Occipital lobe (tissue), 1 donor: ENCODE measurements at regions not wholly inside any gene's neighbourhood (a gene's known extent, or its start where the extent isn't known, plus 50 kb on each side); places are given as distances from the start of the nearest gene placed in this dataset.
"Not testable (repeated sequence)": the region's sequence is repeated elsewhere in the genome, so short reads cannot be mapped to it uniquely, and the experiment has no call there.

Experiments used
- DNase-seq: peaks from one replicate; lab custom pipeline; 2025; lab: John Stamatoyannopoulos, UW

DNA sequence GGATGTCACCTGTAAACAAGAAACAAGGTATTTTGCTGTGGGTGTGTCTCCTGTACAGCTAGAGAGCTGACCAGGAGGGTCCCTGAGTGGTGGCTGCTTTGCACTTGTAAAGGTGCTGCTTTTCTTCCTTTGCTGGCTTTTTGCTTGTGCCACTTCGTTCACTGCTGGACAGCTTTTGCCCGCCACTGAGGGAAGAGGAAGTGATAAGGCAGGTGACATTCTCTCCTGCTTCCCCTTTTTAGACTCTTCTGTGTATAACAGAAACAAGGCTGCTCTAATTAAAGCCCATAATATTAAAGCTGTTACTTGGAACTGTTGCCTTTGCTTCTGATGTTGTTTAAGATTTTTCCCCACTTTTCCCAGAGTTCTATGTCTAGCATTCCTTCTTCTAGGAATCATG lies 218.6 kb upstream of the TSPY4 start:
- no peak for DNase-seq

DNA sequence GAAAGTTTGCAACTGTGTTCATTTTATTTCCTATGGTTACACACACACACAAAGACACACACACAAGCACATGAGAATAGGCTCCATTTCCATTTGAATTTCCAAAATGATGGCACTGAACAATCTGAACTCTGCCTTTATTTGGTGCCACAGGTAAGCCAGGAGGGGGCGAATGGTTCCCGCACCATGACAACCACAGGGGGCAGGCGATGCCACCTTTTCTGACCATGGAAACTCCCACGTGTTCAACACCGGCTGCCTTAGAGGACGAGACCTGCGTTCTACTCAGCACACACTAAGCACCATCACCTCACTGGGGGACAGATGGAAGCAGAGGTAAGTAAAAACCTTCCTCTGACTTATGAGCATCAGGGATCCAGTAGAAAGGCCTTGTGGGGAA lies 212.6 kb upstream of the TSPY4 start:
- no peak for DNase-seq

DNA sequence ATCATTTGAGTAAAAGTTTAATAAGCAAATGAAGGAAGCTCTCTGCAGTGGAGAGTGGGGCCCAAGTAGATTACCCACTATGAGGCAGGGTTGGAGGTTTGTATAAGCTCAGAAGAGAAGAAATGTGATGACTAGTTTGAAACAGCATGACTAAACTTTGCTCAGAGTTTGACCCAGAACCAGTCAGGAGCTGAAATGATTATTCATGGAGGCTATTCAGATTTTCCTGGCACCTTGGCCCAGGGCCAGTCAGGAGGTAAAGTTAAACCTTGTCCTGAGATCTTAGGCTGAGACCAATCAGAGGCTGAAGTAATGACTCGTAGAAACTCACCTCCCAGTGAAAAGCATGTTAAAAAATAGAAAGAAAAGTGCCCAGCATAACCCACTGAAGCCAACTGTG lies 210.7 kb upstream of the TSPY4 start:
- DNase-seq, result no peak

DNA sequence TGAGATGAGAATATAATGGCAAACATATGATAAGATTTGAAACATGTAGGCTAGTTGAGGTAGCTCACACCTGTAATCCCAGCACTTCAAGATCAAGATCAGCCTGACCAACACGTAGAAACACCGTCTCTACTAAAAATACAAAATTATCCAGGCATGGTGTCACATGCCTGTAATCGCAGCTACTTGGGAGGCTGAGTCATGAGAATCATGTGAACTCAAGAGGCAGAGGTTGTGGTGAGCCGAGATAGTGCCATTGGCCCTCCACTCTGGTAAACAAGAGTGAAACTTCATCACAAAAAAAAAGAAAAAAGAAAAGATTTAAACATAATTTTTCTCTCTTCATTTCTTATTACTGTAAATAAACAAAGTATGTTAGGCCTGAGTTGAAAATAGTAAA lies 193.9 kb upstream of the TSPY4 start:
- not testable (repeated sequence) for DNase-seq

DNA sequence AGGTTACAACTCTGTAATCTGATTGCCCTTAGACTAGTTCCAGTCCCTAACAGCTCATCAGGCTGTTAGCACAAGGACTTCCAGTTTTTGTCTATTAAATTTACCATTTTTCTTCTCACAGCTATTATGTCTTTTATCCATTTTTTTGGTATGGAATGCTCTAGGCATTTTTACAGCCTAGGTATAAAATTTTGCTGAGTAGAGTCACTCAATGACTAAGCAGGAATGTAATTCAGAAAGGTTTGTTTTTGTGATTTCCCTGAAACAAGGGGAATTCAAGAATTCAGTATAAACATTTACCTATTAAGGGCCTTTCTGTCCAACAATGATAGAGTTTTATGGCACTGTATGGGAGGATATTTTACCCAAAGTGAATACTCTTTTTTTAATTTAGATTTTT lies 182.7 kb upstream of the TSPY4 start:
- not testable (repeated sequence) for DNase-seq

DNA sequence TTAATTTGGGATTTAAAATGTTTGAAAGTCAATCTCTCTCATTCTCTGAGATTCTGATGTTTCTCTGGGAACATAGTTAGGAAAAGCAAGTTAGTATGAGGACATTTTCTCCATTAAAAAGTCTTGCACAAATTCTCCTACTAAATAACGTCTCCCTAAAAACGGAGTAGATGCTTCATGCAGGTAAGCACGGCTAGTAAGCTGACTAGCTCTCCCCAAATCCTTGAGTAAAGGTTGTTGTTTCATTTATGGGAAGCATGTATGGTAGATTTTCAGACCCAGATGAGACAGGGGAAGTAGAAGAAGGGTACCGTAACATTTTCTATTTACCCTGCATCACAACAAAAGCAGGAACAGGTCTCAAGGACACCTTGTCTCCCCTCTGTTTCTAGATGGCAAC lies 181.5 kb upstream of the TSPY4 start:
- no peak for DNase-seq

DNA sequence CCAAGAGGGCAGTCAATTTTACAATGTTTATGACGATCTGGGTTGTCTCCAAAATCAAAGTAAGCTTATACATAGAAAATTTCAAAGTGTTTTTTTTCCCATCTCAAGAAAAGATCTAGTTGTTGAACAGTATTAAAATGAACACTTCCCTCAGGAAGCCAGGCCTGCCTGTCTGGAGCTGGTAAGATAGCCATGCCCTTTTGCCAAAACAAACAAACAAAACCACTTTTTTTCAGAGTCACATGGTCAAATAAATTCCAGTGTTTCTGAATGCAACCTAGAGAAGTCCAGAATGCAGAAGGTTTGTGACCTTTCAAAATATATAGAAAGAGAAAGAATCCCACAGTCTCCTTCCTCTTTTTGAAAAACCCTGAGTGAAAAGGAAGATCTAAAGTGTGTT lies 178.6 kb upstream of the TSPY4 start:
- no peak for DNase-seq

DNA sequence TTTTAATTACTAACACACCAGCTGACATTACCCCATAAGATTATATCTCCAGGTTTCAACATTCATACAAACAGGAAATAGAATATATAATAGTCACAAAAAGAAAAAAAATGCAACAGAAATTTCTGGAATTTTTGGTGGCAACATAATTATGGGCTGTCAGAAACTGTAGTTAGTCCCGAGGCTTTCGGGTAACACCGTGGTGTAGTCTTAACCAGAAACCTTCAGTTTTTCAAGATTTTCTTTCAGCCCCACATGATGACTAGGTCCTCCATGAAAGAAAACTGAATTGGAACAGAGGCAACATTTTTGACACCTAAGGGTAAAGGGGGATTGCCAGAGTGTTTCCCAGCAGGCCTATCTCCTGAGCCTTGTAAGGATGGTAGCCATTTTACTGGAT lies 176.9 kb upstream of the TSPY4 start:
- DNase-seq, result not testable (repeated sequence)

DNA sequence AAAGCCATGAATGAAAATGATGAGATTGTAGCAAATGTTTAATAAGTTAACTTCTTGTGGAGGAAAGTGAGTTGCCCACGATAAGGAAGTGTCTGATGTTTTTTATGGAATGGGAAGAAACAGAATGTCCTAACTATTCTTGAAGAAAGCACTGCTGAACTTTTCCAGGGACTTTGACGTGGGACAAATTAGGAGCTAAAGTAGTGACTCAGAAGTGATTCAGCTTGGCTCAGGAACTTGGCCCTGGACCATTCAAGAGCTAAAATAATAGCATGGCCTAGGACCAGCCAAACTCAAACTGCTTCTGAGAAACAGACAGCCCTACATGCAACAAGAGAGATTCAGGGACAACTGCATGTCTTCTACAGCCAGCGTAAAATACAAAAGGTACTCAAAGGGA lies 176.3 kb upstream of the TSPY4 start:
- DNase-seq, result peak; percentile 0

DNA sequence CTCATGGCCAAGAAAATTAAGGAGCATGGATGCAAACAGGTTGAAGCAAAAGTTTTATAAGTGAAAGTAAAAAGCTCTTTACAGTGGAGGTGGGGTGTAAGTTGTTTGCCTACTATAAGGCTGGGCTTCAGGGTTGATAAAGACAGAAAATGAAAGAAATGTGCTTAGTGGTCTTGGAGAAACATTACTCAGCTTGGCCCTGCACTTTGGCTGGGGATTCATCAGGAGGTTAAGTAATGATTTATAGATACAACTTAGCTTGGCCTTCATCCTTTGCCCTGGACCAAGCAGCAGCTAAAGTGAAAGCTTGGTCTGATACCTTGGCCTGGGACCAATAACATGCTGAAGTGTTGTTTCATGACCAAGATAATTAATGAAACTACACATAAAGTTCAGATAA lies 175.3 kb upstream of the TSPY4 start:
- not testable (repeated sequence) for DNase-seq

DNA sequence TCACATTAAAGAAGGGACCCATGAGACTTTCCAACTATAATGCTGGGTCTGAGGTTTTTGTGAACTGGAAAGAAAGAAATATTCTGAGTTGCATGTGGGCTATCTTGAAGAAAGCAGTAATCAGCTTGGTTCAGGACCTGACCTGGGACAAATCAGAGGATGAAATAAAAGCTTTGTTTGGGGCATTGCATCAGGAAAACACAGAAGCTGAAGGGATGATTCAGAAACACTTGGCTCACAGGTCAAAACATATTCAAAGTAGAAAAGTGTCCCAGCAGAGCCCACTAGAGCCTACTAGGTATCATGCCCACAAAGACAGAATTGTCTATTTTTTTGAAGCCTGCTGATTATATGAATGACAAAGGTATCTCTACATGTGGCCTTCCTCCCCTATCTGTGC lies 174.8 kb upstream of the TSPY4 start:
- not testable (repeated sequence) for DNase-seq

DNA sequence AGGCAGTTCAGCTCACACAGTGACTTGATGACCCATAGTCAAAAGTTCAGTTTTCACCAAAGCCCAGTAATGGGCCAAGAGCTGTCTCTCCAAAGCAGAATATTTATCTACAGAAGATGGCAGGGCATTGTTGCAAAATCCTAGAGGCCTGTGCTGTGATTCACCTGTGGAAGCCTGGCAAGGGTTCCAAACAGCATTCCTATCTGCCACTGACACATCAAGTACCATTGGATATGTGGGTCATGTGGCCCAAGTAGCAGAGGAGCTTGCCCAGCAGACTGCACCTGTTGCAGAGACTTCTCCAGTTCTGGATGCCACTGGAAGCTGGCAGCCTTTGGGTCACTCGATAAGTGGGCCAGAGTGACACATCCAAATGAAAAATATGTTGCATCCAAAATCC lies 159.6 kb upstream of the TSPY4 start:
- not testable (repeated sequence) for DNase-seq

DNA sequence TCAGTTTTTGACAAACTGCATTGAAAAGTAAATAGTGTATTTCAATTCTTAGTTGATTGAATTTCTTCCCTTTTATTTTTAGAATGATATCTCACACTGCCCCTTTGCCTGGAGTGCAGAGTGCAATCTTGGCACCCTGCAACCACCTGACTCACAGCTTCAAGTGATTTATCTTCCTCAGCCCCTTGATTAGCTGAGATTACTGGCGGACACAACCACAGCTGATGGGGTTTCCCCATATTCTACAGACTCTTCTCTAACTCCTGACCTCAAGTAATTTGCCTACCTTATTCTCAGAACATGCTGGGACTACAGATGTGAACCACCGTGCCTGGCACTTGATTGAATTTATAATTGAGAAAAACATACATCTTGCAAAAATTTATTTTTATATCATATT lies 152.4 kb upstream of the TSPY4 start:
- DNase-seq, result not testable (repeated sequence)

DNA sequence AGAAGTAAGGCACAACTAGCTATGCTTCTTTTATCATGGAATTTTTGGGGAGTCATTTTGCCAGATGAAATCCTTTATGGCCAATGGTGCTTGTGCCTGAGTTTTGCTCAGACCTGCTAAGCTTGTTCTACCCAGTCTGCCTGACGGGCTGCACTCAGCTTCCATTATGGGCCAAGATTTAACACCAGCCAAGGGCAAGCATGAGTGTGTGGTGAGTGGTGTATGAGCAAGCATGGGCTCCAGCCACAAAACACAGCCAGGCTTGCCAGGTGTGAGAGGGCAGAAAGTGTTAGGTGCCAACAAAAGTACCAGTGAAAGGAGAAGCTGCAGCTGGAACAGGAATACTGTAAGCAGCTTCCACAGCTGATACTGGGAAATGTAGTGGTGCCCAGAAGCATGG lies 130.2 kb upstream of the TSPY4 start:
- DNase-seq, result not testable (repeated sequence)

DNA sequence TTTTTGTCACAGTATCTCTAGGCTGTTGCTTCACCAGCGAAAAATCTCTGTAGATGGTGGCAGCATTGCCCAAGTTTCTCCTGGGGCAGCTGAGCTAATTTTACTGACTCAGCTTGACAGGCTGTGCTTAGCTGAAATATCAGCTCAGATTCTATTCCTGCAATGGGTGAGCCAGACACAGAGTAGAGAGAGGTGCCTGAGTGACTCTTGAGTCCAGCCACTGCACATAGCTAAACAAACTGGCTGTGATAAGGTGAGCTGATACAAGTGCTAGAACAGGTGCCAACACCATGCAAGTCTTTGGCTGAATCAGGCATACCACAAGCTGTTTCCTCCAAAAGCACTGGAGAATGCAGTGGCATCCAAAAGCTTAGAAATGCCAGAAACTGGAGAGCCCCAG lies 110.9 kb upstream of the TSPY4 start:
- DNase-seq, result no peak

DNA sequence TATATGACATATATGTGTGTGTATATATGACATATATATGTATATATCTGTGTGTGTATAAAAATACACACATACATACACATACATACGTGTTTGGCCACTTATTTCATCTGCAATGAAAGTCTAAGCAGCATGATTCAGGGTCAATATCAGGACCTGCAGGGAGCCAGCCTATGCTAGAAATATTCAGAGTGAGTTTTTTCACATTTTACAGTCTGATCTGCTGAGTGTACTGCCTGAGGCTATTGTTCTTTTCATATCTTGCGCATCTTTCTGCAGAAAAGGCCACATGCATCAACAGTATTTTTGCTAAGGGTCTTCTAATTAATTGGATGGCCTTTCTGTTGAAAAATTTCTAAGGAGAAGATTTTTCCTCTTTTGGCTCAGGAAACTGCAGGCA lies 80.0 kb upstream of the TSPY4 start:
- DNase-seq, result no peak

DNA sequence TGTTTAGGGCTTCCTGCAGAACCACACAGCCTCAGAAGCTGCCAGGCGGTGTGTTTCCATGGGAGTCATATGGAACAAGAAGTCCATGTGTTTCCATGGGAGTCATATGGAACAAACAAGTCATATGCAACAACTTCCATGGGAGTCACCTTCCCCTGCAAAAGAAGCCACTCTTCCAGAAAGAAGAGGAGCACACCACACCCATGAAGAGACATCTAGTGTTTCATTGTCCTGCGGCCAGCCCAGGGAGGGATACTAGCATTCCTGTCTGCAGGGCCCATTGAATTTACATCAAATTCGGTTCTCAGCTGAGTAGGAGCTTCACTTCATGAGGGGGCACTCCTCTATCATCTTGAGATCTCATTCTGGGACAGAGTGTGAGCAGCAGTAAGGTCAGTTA lies 79.5 kb upstream of the TSPY4 start:
- DNase-seq, result no peak

DNA sequence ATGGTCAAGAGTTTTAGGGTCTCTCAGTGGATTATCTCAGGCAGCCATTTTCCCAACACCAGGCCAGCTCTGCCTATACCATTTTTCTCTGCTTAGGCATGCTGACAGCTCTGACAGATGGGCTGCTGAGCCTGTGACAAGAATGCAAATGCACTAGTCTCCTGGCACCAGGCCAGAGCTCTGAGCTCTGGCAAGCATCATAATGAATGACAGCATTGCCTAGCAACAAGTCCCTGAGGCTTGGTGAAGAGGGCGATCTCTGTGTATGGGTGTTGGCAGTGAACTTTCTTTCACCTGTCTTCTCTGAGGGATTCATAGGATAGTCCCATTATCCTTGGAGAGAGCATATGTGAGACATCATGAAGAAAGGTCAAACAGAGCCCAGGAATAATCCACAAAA lies 77.9 kb upstream of the TSPY4 start:
- peak; percentile 0 for DNase-seq

DNA sequence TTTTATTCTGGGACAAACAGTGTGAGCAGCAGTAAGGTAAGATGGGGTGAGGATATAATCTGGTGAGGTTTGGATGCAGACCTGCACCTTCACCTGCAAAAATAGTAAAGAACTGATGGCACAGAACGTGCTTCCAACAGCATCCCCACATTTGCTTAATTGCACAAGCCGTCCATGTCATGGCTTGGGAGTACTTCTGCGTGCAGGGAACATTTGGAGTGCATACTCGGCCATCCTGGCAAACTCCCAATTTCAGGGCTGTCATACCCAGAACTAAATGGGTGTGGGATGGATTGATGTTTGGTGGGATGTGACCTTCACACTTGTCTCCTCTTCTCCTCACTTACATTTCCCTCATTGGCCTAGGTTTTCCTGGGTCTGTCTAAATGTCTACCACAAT lies 76.8 kb upstream of the TSPY4 start:
- no peak for DNase-seq

DNA sequence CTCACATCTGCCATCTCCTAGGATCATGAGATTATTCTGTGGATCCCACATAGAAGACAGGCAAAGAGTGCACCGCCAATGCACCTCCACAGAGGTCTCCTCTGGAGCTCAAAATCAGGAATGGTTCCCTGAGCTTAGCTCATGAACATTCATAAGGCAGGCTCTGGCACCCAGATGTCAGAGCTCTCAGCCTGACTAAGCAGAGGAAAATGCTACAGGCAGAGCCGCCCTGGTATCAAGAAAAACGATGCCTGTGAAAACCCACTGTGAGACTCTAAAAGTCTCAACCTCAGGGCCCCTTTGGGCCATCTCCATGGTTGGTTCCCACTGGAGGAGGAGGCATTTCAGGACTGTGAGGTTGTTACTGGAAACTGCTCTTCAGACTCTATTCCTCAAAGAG lies 71.7 kb upstream of the TSPY4 start:
- no peak for DNase-seq

DNA sequence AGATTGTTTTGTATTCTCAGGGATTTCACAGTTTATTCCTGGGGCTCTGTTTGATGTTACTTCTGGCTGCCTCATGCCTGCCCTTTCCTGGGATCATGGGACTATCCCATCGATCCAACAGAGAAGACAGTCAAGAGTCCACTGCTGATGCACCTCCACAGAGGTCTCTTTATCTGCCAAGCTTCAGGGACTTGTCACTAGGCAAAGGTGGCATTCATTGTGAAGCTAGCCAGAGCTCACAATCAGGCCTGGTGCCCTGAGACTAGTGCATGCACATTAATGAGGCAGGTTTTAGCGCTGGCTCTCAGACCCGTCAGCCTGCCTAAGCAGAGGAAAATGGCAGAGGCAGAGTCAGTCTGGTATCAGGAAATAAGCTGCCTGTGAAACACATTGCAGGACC lies 66.9 kb upstream of the TSPY4 start:
- DNase-seq, result not testable (repeated sequence)

DNA sequence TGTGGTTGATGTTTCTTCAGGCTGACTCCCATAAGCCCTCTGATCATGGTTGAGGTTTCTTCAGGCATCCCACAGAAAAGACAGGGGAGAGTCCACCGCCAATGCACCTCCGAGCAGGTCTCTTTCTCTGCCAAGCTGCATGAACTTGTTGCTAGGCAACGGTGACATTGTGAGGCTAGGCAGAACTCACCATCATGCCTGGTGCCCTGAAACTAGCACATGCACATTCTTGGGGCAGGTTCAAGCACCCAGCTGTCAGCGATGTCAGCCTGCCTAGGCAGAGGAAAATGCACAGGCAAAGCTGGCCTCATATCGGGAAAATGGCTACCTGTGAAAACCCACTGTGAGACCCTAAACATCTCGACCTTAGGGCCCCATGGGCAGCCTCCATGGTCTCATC lies 64.4 kb upstream of the TSPY4 start:
- DNase-seq, result not testable (repeated sequence)

DNA sequence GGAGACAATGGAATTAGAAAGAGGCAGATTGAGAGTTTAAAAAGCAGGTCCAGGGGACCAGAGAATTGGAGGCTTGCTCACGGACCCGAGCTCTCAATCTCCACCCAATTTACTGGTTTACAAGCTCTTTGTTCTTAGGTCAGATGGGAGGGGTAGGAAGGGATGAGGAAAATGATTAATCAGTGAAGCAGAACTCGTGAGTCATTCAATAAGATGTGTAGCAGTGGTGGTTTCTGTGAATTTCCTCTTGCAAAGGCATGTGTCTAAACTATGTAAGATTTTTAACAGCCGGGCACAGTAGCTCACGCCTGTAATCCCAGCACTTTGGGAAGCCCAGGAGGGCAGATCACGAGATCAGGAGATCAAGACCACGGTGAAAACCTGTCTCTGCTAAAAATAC lies 58.4 kb upstream of the TSPY4 start:
- DNase-seq, result not testable (repeated sequence)
